GM12892 (cell line): ENCODE measurements at regions not wholly inside any gene's neighbourhood (a gene's known extent, or its start where the extent isn't known, plus 50 kb on each side); places are given as distances from the start of the nearest gene placed in this dataset.

Experiments
- POLR2A ChIP-seq: IDR thresholded peaks from 2 replicates; pipeline ENCODE4 v1.6.1; 2011; ENCODE audit warnings: low read depth, low read length, control low read depth
- POLR2AphosphoS5 ChIP-seq: IDR thresholded peaks from 2 replicates; pipeline ENCODE4 v1.6.1; 2011; ENCODE audit warnings: low read depth, low read length, control low read depth
- TAF1 ChIP-seq: IDR thresholded peaks from 2 replicates; pipeline ENCODE4 v1.6.1; 2011; ENCODE audit warnings: low read depth, mild to moderate bottlenecking, control low read depth, low read length, borderline replicate concordance

GRCh38 chr13:107104631-107105030, 536.7 kb upstream of the ARGLU1 start:
- TF ChIP-seq POLR2AphosphoS5 (no peak), TAF1 (no peak), POLR2A (no peak)
